Vagina (tissue), 2 donors: ENCODE measurements at regions not wholly inside any gene's neighbourhood (a gene's known extent, or its start where the extent isn't known, plus 50 kb on each side); places are given as distances from the start of the nearest gene placed in this dataset.

ENCODE experiments used
- POLR2A ChIP-seq, 2 donors: fragments of 450-650 bp; IDR thresholded peaks; one replicate each; pipeline ENCODE4 v1.6.1; 2017; ENCODE audit warnings: antibody characterized with exemption in 2 of 2, mild to moderate bottlenecking in 2 of 2, moderate library complexity in 2 of 2
- TF ChIP-seq, protein P1 (sequence below), 3 experiments: fragments of 450-650 bp in 2 of 3; fragments of 200-600 bp in 1 of 3; sonication (generic) in 1 of 3; IDR thresholded peaks; one replicate each; pipeline ENCODE4 v1.5.1; 2017 to 2019; ENCODE audit warnings: antibody characterized with exemption in 3 of 3, mild to moderate bottlenecking in 2 of 3, moderate library complexity in 2 of 3

DNA sequence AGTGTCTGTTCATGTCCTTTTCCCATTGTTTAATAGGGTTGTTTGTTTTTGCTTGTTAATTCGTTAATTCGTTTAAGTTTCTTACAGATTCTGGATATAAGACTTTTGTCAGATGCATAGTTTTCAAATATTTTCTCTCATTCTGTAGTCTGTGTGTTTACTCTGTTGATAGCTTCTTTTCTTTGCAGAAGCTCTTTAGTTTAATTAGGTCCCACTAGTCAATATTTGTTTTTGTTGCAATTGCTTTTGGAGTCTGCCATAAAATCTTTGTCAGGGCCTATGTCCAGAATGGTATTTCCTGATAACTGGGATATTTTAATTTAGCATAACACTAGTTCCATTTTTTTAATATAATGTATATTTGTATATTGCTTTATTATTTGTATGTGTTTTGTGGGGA is 1380.1 kb downstream of the SUCLG1 start:
- TF ChIP-seq, protein P1, sequence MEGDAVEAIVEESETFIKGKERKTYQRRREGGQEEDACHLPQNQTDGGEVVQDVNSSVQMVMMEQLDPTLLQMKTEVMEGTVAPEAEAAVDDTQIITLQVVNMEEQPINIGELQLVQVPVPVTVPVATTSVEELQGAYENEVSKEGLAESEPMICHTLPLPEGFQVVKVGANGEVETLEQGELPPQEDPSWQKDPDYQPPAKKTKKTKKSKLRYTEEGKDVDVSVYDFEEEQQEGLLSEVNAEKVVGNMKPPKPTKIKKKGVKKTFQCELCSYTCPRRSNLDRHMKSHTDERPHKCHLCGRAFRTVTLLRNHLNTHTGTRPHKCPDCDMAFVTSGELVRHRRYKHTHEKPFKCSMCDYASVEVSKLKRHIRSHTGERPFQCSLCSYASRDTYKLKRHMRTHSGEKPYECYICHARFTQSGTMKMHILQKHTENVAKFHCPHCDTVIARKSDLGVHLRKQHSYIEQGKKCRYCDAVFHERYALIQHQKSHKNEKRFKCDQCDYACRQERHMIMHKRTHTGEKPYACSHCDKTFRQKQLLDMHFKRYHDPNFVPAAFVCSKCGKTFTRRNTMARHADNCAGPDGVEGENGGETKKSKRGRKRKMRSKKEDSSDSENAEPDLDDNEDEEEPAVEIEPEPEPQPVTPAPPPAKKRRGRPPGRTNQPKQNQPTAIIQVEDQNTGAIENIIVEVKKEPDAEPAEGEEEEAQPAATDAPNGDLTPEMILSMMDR (IDR thresholded peaks at IDR 0.05): no peak
- TF ChIP-seq POLR2A (IDR thresholded peaks at IDR 0.05): no peak
